HG02852 (cell line): ENCODE measurements at regions not wholly inside any gene's neighbourhood (a gene's known extent, or its start where the extent isn't known, plus 50 kb on each side); places are given as distances from the start of the nearest gene placed in this dataset.

Source experiments
- ATAC-seq: cut with Tn5 transposase; IDR thresholded peaks from one replicate; pipeline ENCODE4 v1.9.1; 2021; ENCODE audit warnings: mild to moderate bottlenecking, moderate library complexity; ENCODE audit not compliant: unreplicated experiment

- ATAC-seq: no peak
These were observed 63.2 kb upstream of the MIR17HG start for GRCh38 chr13:91284335-91284734.

GRCh38 chr13:91286317-91286716, 61.2 kb upstream of the MIR17HG start:
- no peak for ATAC-seq

DNA sequence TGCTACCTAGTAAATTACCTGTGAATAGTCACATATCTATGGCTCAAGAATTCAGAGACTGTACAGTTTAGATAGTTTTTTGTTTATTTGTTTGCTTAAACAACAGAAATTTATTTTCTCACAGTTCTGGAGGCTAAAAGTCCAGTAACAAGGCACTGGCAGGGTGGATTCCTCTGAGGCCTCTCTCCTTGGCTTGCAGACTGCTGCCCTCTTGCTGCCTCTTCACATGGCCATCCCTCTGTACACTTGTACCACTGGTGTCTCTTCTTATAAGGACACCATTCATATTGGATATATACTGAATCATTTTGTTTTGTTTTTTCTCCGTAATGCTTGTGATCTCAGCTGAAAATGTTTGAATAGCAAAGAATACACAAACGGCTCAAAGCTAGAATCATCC, 56.4 kb upstream of the MIR17HG start:
- no peak for ATAC-seq

GRCh38 chr13:91292630-91293221, 54.8 kb upstream of the MIR17HG start:
- no peak for ATAC-seq

- no peak for ATAC-seq
These were observed 51.6 kb upstream of the MIR17HG start for GRCh38 chr13:91295712-91296410.

DNA sequence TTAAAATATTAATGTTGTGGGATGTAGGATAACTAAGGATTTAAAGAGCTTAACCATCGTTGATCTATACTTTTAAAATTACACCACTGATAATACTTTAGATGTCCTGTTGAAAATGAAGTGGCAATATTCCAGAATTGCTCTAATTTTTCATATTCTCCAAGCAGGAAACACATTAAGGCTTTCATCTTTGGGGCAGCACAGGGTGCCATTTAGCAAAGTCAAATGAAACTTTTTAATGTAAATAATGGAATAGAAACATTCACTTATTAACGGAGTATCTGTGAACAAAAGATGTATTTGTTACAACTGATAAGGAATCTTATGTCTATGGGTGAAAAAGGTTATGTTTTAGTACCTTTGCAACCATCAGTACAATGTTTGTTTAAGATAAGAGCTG, 50.0 kb upstream of the MIR17HG start:
- ATAC-seq: no peak
